HG02763 (cell line): ENCODE measurements at regions not wholly inside any gene's neighbourhood (a gene's known extent, or its start where the extent isn't known, plus 50 kb on each side); places are given as distances from the start of the nearest gene placed in this dataset.

Experiments
- ATAC-seq: cut with Tn5 transposase; IDR thresholded peaks from one replicate; pipeline ENCODE4 v1.9.1; 2021; ENCODE audit warnings: mild to moderate bottlenecking, moderate library complexity; ENCODE audit not compliant: unreplicated experiment

- ATAC-seq: no peak
Measured at GRCh38 chr9:13900449-13900848, 413.5 kb downstream of the NFIB start.

GRCh38 chr9:13899924-13900323 lies 414.0 kb downstream of the NFIB start:
- ATAC-seq: no peak

GRCh38 chr9:13898957-13899356 lies 415.0 kb downstream of the NFIB start:
- ATAC-seq: no peak

- no peak for ATAC-seq
Measured at GRCh38 chr9:13896922-13897835, 416.8 kb downstream of the NFIB start.

GRCh38 chr9:13896047-13896446 lies 417.9 kb downstream of the NFIB start:
- ATAC-seq: no peak

GRCh38 chr9:13885258-13885657 lies 428.7 kb downstream of the NFIB start:
- ATAC-seq: no peak

- no peak for ATAC-seq
Measured at GRCh38 chr9:13879981-13880380, 434.0 kb downstream of the NFIB start.

- no peak for ATAC-seq
Measured at GRCh38 chr9:13879011-13879410, 434.9 kb downstream of the NFIB start.

- ATAC-seq: no peak
Measured at GRCh38 chr9:13878241-13878711, 435.7 kb downstream of the NFIB start.

- no peak for ATAC-seq
Measured at GRCh38 chr9:13876741-13877140, 437.2 kb downstream of the NFIB start.

GRCh38 chr9:13873203-13873602 lies 440.7 kb downstream of the NFIB start:
- no peak for ATAC-seq

- no peak for ATAC-seq
Measured at GRCh38 chr9:13868336-13868735, 445.6 kb downstream of the NFIB start.

GRCh38 chr9:13865869-13866268 lies 448.1 kb downstream of the NFIB start:
- ATAC-seq: no peak

GRCh38 chr9:13863112-13863511 lies 450.8 kb downstream of the NFIB start:
- ATAC-seq: no peak

- no peak for ATAC-seq
Measured at GRCh38 chr9:13862654-13863053, 451.3 kb downstream of the NFIB start.

GRCh38 chr9:13860946-13861640 lies 452.8 kb downstream of the NFIB start:
- ATAC-seq: no peak

- ATAC-seq: no peak
Measured at GRCh38 chr9:13860019-13860418, 453.9 kb downstream of the NFIB start.

GRCh38 chr9:13857521-13857920 lies 456.4 kb downstream of the NFIB start:
- ATAC-seq: no peak

GRCh38 chr9:13847270-13847669 lies 466.7 kb downstream of the NFIB start:
- no peak for ATAC-seq

GRCh38 chr9:13845460-13845859 lies 468.5 kb downstream of the NFIB start:
- ATAC-seq: no peak

- no peak for ATAC-seq
Measured at GRCh38 chr9:13841746-13842462, 472.0 kb downstream of the NFIB start.
